Sigmoid colon (tissue), 4 donors: ENCODE measurements at regions not wholly inside any gene's neighbourhood (a gene's known extent, or its start where the extent isn't known, plus 50 kb on each side); places are given as distances from the start of the nearest gene placed in this dataset.

Source experiments
- CTCF ChIP-seq, 4 experiments: fragments of 450-650 bp in 3 of 4; fragments of 200-600 bp in 1 of 4; IDR thresholded peaks; one replicate each; pipeline ENCODE4 v1.5.1; 2016 to 2019; ENCODE audit warnings: antibody characterized with exemption in 4 of 4, mild to moderate bottlenecking in 3 of 4, moderate library complexity in 2 of 4
- EP300 ChIP-seq, 4 donors: sonication (generic); formaldehyde crosslinking; IDR thresholded peaks; one replicate each; pipeline ENCODE4 v1.6.1; 2017; ENCODE audit warnings: antibody characterized with exemption in 4 of 4
- POLR2A ChIP-seq, 2 donors: fragments of 450-650 bp; IDR thresholded peaks; one replicate each; pipeline ENCODE4 v1.6.1; 2016; ENCODE audit warnings: antibody characterized with exemption in 2 of 2, mild to moderate bottlenecking in 2 of 2, moderate library complexity in 2 of 2
- POLR2AphosphoS5 ChIP-seq, 4 donors: sonication (generic); formaldehyde crosslinking; IDR thresholded peaks; one replicate each; pipeline ENCODE4 v1.6.1; 2017; ENCODE audit warnings: antibody characterized with exemption in 4 of 4

GRCh38 chr7:131726031-131726430 lies 169.6 kb upstream of the PODXL start:
- no peak for TF ChIP-seq POLR2AphosphoS5 (IDR thresholded peaks at IDR 0.05)
- TF ChIP-seq CTCF (IDR thresholded peaks at IDR 0.05): no peak
- TF ChIP-seq POLR2A (IDR thresholded peaks at IDR 0.05): no peak
- TF ChIP-seq EP300 (IDR thresholded peaks at IDR 0.05): no peak
